WTC11 (cell line): ENCODE measurements at regions not wholly inside any gene's neighbourhood (a gene's known extent, or its start where the extent isn't known, plus 50 kb on each side); places are given as distances from the start of the nearest gene placed in this dataset.

ENCODE experiments used
- ATAC-seq: fragments of 200-7000 bp; cut with Tn5 transposase; 2 replicates; pipeline ENCODE4 v1.10.0; 2021; ENCODE audit warnings: mild to moderate bottlenecking, moderate library complexity
- CTCF ChIA-PET: fragments of 300-600 bp; sonication (Branson Sonifier 250); formaldehyde crosslinking; loops from one replicate; lab custom pipeline; 2021; ENCODE audit warnings: antibody characterized with exemption; lab: Charles Lee
- POLR2A ChIA-PET: fragments of 350-600 bp; sonication (Branson Sonifier 250); formaldehyde crosslinking; loops from one replicate; lab custom pipeline; 2021; ENCODE audit warnings: antibody characterized with exemption; lab: Charles Lee
- DNase-seq: peaks from one replicate; pipeline ENCODE4 v3.0.0; 2021; ENCODE audit warnings: low spot score
- H3K27ac Mint-ChIP-seq: 2 replicates; pipeline ENCODE4 v1.8.0; 2021; ENCODE audit warnings: mixed read lengths
- H3K27me3 Mint-ChIP-seq: 2 replicates; pipeline ENCODE4 v1.8.0; 2021; ENCODE audit warnings: low read depth, mild to moderate bottlenecking, moderate library complexity, mixed read lengths
- H3K36me3 Mint-ChIP-seq: 2 replicates; pipeline ENCODE4 v1.8.0; 2021; ENCODE audit warnings: mixed read lengths
- H3K4me1 Mint-ChIP-seq: 2 replicates; pipeline ENCODE4 v1.8.0; 2022; ENCODE audit warnings: mixed read lengths
- H3K4me3 Mint-ChIP-seq: 2 replicates; pipeline ENCODE4 v1.8.0; 2021; ENCODE audit warnings: mild to moderate bottlenecking, moderate library complexity, mixed read lengths
- H3K9me3 Mint-ChIP-seq: 2 replicates; pipeline ENCODE4 v1.8.0; 2021; ENCODE audit warnings: mixed read lengths
- CREM ChIP-seq: sonication (generic); formaldehyde crosslinking; IDR thresholded peaks from 2 replicates; pipeline ENCODE4 v1.8.1; 2022; ENCODE audit warnings: mild to moderate bottlenecking, missing genetic modification reagents, moderate library complexity
- ELF4 ChIP-seq: sonication (generic); formaldehyde crosslinking; IDR thresholded peaks from 2 replicates; pipeline ENCODE4 v1.8.1; 2022; ENCODE audit warnings: low read depth, mild to moderate bottlenecking, moderate library complexity, missing genetic modification reagents
- FOXK1 ChIP-seq: sonication (generic); formaldehyde crosslinking; IDR thresholded peaks from 2 replicates; pipeline ENCODE4 v1.8.0; 2022; ENCODE audit warnings: mild to moderate bottlenecking, moderate library complexity, missing genetic modification reagents
- GABPB1 ChIP-seq: sonication (generic); formaldehyde crosslinking; IDR thresholded peaks from 2 replicates; pipeline ENCODE4 v1.8.1; 2023; ENCODE audit warnings: mild to moderate bottlenecking, missing genetic modification reagents
- GRHL2 ChIP-seq: fragments of 250-450 bp; sonication (Bioruptor Pico); IDR thresholded peaks from 2 replicates; pipeline ENCODE4 v1.8.0; 2022; ENCODE audit warnings: mild to moderate bottlenecking, moderate library complexity; ENCODE audit not compliant: insufficient replicate concordance, severe bottlenecking
- HMGA2 ChIP-seq: fragments of 250-450 bp; sonication (Bioruptor Pico); IDR thresholded peaks from 2 replicates; pipeline ENCODE4 v1.4.0; 2021; ENCODE audit warnings: mild to moderate bottlenecking, moderate library complexity
- MLX ChIP-seq: sonication (generic); formaldehyde crosslinking; IDR thresholded peaks from 2 replicates; pipeline ENCODE4 v1.8.1; 2023; ENCODE audit warnings: mild to moderate bottlenecking, missing genetic modification reagents, moderate library complexity
- MYBL2 ChIP-seq: sonication (generic); formaldehyde crosslinking; IDR thresholded peaks from 2 replicates; pipeline ENCODE4 v1.8.1; 2023; ENCODE audit warnings: mild to moderate bottlenecking, moderate library complexity, missing genetic modification reagents
- ZNF121 ChIP-seq: sonication (generic); formaldehyde crosslinking; IDR thresholded peaks from 2 replicates; pipeline ENCODE4 v1.8.0; 2023; ENCODE audit warnings: missing genetic modification reagents
- ZNF416 ChIP-seq: fragments of 250-450 bp; sonication (Bioruptor Pico); IDR thresholded peaks from 2 replicates; pipeline ENCODE4 v1.9.0; 2021; ENCODE audit warnings: mild to moderate bottlenecking, inconsistent platforms
- ZNF532 ChIP-seq: fragments of 250-450 bp; sonication (Bioruptor Pico); IDR thresholded peaks from 2 replicates; pipeline ENCODE4 v1.9.0; 2021; ENCODE audit warnings: mild to moderate bottlenecking, borderline replicate concordance
- TF ChIP-seq, protein P1 (sequence below): fragments of 250-450 bp; sonication (Bioruptor Pico); conservative IDR thresholded peaks from 2 replicates; pipeline ENCODE4 v1.9.0; 2021; ENCODE audit warnings: mild to moderate bottlenecking
- TF ChIP-seq, protein P2 (sequence below): sonication (generic); formaldehyde crosslinking; IDR thresholded peaks from 2 replicates; pipeline ENCODE4 v1.8.0; 2023; ENCODE audit warnings: missing genetic modification reagents, mild to moderate bottlenecking, borderline replicate concordance
- TF ChIP-seq, protein P3 (sequence below): sonication (generic); formaldehyde crosslinking; conservative IDR thresholded peaks from 2 replicates; pipeline ENCODE4 v1.8.1; 2023; ENCODE audit warnings: mild to moderate bottlenecking, low read depth, missing genetic modification reagents, moderate library complexity

GRCh38 chr12:90870971-90871725 is 83.8 kb downstream of the CCER1 start:
- H3K4me3 Mint-ChIP-seq = no peak overlapping the region
- no peaks in the 10 kb centered on the region for H3K36me3 Mint-ChIP-seq
- DNase-seq (no peak), ATAC-seq (no peak)
- TF ChIP-seq MLX (no peak), ZNF121 (CRISPR knock-in tag) (no peak), MYBL2 (CRISPR knock-in tag) (no peak), GRHL2 (no peak), ELF4 (no peak), FOXK1 (no peak), ZNF532 (CRISPR knock-in tag) (no peak), GABPB1 (no peak), ZNF416 (CRISPR knock-in tag) (no peak), HMGA2 (CRISPR knock-in tag) (no peak), CREM (CRISPR knock-in tag) (no peak)
- TF ChIP-seq, protein P1, sequence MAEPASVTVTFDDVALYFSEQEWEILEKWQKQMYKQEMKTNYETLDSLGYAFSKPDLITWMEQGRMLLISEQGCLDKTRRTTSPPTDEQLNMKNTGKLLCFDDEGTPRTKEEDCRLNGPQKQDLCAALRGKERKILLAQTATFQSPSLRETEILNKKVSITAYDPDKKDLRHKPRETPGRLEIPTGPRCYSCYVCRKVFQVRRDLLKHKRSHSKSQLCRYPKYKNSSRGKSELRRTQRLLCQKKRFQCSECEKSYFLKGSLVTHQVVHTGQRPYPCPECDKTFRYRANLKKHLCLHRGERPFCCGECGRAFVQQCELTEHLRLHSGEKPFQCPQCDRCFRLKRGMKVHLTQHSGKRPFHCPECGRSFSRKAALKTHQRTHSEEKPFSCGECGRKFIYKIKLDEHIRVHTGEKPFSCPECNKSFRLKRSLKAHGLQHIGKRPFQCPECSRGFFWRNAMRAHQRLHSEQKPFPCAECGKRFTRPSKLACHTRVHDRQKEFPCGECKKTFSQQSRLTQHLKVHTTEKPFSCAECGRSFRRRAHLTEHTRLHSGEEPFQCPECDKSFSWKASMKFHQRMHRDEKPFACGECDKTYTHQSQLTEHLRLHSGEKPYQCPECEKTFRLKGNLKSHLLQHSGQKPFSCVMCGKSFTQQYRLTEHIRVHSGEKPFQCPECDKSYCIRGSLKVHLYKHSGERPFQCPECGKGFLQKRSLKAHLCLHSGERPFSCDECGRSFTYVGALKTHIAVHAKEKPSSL (CRISPR knock-in tag) = no peak
- TF ChIP-seq, protein P2, sequence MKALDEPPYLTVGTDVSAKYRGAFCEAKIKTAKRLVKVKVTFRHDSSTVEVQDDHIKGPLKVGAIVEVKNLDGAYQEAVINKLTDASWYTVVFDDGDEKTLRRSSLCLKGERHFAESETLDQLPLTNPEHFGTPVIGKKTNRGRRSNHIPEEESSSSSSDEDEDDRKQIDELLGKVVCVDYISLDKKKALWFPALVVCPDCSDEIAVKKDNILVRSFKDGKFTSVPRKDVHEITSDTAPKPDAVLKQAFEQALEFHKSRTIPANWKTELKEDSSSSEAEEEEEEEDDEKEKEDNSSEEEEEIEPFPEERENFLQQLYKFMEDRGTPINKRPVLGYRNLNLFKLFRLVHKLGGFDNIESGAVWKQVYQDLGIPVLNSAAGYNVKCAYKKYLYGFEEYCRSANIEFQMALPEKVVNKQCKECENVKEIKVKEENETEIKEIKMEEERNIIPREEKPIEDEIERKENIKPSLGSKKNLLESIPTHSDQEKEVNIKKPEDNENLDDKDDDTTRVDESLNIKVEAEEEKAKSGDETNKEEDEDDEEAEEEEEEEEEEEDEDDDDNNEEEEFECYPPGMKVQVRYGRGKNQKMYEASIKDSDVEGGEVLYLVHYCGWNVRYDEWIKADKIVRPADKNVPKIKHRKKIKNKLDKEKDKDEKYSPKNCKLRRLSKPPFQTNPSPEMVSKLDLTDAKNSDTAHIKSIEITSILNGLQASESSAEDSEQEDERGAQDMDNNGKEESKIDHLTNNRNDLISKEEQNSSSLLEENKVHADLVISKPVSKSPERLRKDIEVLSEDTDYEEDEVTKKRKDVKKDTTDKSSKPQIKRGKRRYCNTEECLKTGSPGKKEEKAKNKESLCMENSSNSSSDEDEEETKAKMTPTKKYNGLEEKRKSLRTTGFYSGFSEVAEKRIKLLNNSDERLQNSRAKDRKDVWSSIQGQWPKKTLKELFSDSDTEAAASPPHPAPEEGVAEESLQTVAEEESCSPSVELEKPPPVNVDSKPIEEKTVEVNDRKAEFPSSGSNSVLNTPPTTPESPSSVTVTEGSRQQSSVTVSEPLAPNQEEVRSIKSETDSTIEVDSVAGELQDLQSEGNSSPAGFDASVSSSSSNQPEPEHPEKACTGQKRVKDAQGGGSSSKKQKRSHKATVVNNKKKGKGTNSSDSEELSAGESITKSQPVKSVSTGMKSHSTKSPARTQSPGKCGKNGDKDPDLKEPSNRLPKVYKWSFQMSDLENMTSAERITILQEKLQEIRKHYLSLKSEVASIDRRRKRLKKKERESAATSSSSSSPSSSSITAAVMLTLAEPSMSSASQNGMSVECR (CRISPR knock-in tag) = no peak
- TF ChIP-seq, protein P3, sequence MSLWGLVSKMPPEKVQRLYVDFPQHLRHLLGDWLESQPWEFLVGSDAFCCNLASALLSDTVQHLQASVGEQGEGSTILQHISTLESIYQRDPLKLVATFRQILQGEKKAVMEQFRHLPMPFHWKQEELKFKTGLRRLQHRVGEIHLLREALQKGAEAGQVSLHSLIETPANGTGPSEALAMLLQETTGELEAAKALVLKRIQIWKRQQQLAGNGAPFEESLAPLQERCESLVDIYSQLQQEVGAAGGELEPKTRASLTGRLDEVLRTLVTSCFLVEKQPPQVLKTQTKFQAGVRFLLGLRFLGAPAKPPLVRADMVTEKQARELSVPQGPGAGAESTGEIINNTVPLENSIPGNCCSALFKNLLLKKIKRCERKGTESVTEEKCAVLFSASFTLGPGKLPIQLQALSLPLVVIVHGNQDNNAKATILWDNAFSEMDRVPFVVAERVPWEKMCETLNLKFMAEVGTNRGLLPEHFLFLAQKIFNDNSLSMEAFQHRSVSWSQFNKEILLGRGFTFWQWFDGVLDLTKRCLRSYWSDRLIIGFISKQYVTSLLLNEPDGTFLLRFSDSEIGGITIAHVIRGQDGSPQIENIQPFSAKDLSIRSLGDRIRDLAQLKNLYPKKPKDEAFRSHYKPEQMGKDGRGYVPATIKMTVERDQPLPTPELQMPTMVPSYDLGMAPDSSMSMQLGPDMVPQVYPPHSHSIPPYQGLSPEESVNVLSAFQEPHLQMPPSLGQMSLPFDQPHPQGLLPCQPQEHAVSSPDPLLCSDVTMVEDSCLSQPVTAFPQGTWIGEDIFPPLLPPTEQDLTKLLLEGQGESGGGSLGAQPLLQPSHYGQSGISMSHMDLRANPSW (CRISPR knock-in tag) = no peak
- ChIA-PET POLR2A (no interaction called here), CTCF (interaction anchor here (0.6 kb wide), 1 partner anchor 74 kb away, joined by 3 read pairs; no protein-coding TSS in a partner anchor)
- no peaks in the 10 kb centered on the region for H3K27me3 Mint-ChIP-seq
- peaks cover 14% of the 10 kb centered on the region; the same call in 1 of the 2 replicates for H3K9me3 Mint-ChIP-seq
- no peak overlapping the region for H3K27ac Mint-ChIP-seq
- no peaks in the 10 kb centered on the region for H3K4me1 Mint-ChIP-seq
